ENCODE measurements at regions not wholly inside any gene's neighbourhood (a gene's known extent, or its start where the extent isn't known, plus 50 kb on each side); places are given as distances from the start of the nearest gene placed in this dataset.
"Not testable (repeated sequence)": the region's sequence is repeated elsewhere in the genome, so short reads cannot be mapped to it uniquely, and the experiment has no call there.

GRCh38 chr21:27580276-27580675, 613.4 kb upstream of the ADAMTS5 start:
- DNase-seq = no peak

GRCh38 chr21:27578741-27579265, 611.9 kb upstream of the ADAMTS5 start:
- no peak for DNase-seq

- DNase-seq = no peak
Observed at GRCh38 chr21:27572696-27573095, 605.8 kb upstream of the ADAMTS5 start.

GRCh38 chr21:27571706-27572105, 604.8 kb upstream of the ADAMTS5 start:
- no peak for DNase-seq

GRCh38 chr21:27570306-27570868, 603.5 kb upstream of the ADAMTS5 start:
- no peak for DNase-seq

- DNase-seq = no peak
Observed at GRCh38 chr21:27569831-27570230, 602.9 kb upstream of the ADAMTS5 start.

- no peak for DNase-seq
Observed at GRCh38 chr21:27569091-27569490, 602.2 kb upstream of the ADAMTS5 start.

- no peak for DNase-seq
Observed at GRCh38 chr21:27567381-27567780, 600.5 kb upstream of the ADAMTS5 start.

- no peak for DNase-seq
Observed at GRCh38 chr21:27566521-27566920, 599.6 kb upstream of the ADAMTS5 start.

- no peak for DNase-seq
Observed at GRCh38 chr21:27565364-27565763, 598.5 kb upstream of the ADAMTS5 start.

GRCh38 chr21:27564684-27565301, 597.9 kb upstream of the ADAMTS5 start:
- peak; percentile 53 for DNase-seq

GRCh38 chr21:27562303-27562702, 595.4 kb upstream of the ADAMTS5 start:
- no peak for DNase-seq

- no peak for DNase-seq
Observed at GRCh38 chr21:27561116-27561515, 594.2 kb upstream of the ADAMTS5 start.

GRCh38 chr21:27557356-27557755, 590.5 kb upstream of the ADAMTS5 start:
- DNase-seq = no peak

GRCh38 chr21:27555996-27556395, 589.1 kb upstream of the ADAMTS5 start:
- no peak for DNase-seq

- DNase-seq = no peak
Observed at GRCh38 chr21:27550287-27550686, 583.4 kb upstream of the ADAMTS5 start.

- DNase-seq = no peak
Observed at GRCh38 chr21:27548486-27548885, 581.6 kb upstream of the ADAMTS5 start.

GRCh38 chr21:27545754-27546349, 579.0 kb upstream of the ADAMTS5 start:
- no peak for DNase-seq

GRCh38 chr21:27542126-27542525, 575.2 kb upstream of the ADAMTS5 start:
- DNase-seq = not testable (repeated sequence)

GRCh38 chr21:27536319-27536718, 569.4 kb upstream of the ADAMTS5 start:
- no peak for DNase-seq

GRCh38 chr21:27535188-27535587, 568.3 kb upstream of the ADAMTS5 start:
- no peak for DNase-seq

- DNase-seq = no peak
Observed at GRCh38 chr21:27534206-27534605, 567.3 kb upstream of the ADAMTS5 start.

GRCh38 chr21:27532076-27532475, 565.2 kb upstream of the ADAMTS5 start:
- peak; percentile 78 for DNase-seq

- no peak for DNase-seq
Observed at GRCh38 chr21:27528697-27529096, 561.8 kb upstream of the ADAMTS5 start.

All from NCI-H1694 (cell line).